CD4-positive, alpha-beta T cell (primary cell): ENCODE measurements at regions not wholly inside any gene's neighbourhood (a gene's known extent, or its start where the extent isn't known, plus 50 kb on each side); places are given as distances from the start of the nearest gene placed in this dataset.

Experiments
- ATAC-seq: fragments of 200-7000 bp; cut with Tn5 transposase; one replicate; pipeline ENCODE4 v1.10.0; 2022; ENCODE audit warnings: mild to moderate bottlenecking; ENCODE audit not compliant: poor library complexity
- CTCF ChIA-PET: fragments of 350-600 bp; sonication (Branson Sonifier 250); formaldehyde crosslinking; loops from one replicate; lab custom pipeline; 2021; ENCODE audit warnings: antibody characterized with exemption, inconsistent platforms; lab: Charles Lee
- POLR2A ChIA-PET: fragments of 350-600 bp; sonication (Branson Sonifier 250); formaldehyde crosslinking; loops from one replicate; lab custom pipeline; 2021; ENCODE audit warnings: antibody characterized with exemption, inconsistent platforms; lab: Charles Lee
- DNase-seq, 14 experiments: peaks; one replicate each; pipeline ENCODE4 v3.0.0-alpha.2; 2013 to 2020; ENCODE audit warnings: mixed read lengths in 2 of 14
- H3K27ac ChIP-seq, 2 donors: one replicate each; pipeline versions ENCODE4 v1.5.1 to v1.7.0; 2013; ENCODE audit warnings: low read length in 2 of 2, low read depth in 1 of 2, mild to moderate bottlenecking in 1 of 2
- H3K27me3 ChIP-seq, 2 experiments: 1 replicate in 1 of 2; 2 replicates in 1 of 2; pipeline versions ENCODE4 v1.6.1 to v1.7.0; 2013; ENCODE audit warnings: low read length in 2 of 2, control low read depth in 1 of 2, mild to moderate bottlenecking in 1 of 2, moderate library complexity in 1 of 2; ENCODE audit not compliant: insufficient read depth in 2 of 2, control insufficient read depth in 1 of 2
- H3K36me3 ChIP-seq: one replicate; pipeline ENCODE4 v1.6.1; 2013; ENCODE audit warnings: low read length, control low read depth; ENCODE audit not compliant: insufficient read depth
- H3K4me1 ChIP-seq: one replicate; pipeline ENCODE4 v1.6.1; 2013; ENCODE audit warnings: low read length, control low read depth; ENCODE audit not compliant: insufficient read depth
- H3K4me3 ChIP-seq: one replicate; pipeline ENCODE4 v1.5.1; 2013; ENCODE audit warnings: mild to moderate bottlenecking, low read length, moderate library complexity
- H3K9me3 ChIP-seq, 2 experiments: 1 replicate in 1 of 2; 2 replicates in 1 of 2; pipeline versions ENCODE4 v1.6.1 to v1.7.0; 2013; ENCODE audit warnings: low read length in 2 of 2, mild to moderate bottlenecking in 2 of 2, control low read depth in 1 of 2, moderate library complexity in 1 of 2; ENCODE audit not compliant: control insufficient read depth in 1 of 2, insufficient read depth in 1 of 2
- H3K27ac Mint-ChIP-seq: one replicate; pipeline ENCODE4 v1.8.0; 2020; ENCODE audit warnings: mixed read lengths
- H3K27me3 Mint-ChIP-seq: one replicate; pipeline ENCODE4 v1.8.0; 2021; ENCODE audit warnings: mixed read lengths
- H3K36me3 Mint-ChIP-seq: one replicate; pipeline ENCODE4 v1.8.0; 2021; ENCODE audit warnings: low read depth, mixed read lengths
- H3K4me1 Mint-ChIP-seq: one replicate; pipeline ENCODE4 v1.8.0; 2021; ENCODE audit warnings: low read depth, mixed read lengths
- H3K4me3 Mint-ChIP-seq: one replicate; pipeline ENCODE4 v1.8.0; 2020; ENCODE audit warnings: mild to moderate bottlenecking, mixed read lengths
- H3K9me3 Mint-ChIP-seq: one replicate; pipeline ENCODE4 v1.8.0; 2020; ENCODE audit warnings: mixed read lengths
- CTCF ChIP-seq: fragments of 200-600 bp; IDR thresholded peaks from one replicate; pipeline ENCODE4 v1.8.0; 2022; ENCODE audit warnings: antibody characterized with exemption, mild to moderate bottlenecking
- intact Hi-C, 2 experiments: fragments of 100-400 bp; cut with DNase I in 1 of 2; cut with micrococcal nuclease in 1 of 2; formaldehyde crosslinking; loops; one replicate each; pipeline versions ENCODE4 v1.15.1 to v1.9.0; 2023 to 2025; cut with DNase I, micrococcal nuclease

DNA sequence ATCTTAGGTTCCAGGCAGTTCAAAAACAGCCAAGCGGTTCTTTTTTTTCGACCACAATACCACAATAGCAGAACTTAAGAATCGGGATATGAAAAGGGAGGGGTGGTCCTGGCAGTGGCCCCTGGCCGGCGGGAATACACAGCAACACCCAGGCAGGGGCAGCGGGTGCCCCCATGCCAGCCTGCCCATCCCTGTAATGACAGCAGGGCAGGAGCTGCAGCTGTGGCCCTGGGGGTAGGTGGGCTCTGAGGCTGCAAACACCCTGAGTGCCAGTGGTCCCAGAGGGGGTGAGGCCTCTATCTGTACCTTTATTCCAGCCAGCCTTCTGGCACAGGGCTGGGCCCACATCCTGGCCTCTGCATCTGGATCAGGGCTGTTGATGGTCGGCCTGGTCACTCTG is 247.4 kb downstream of the SEMA3D start:
- intact Hi-C loops, result no loop called here
- no peak for TF ChIP-seq CTCF
- H3K4me3 Mint-ChIP-seq, result no peak overlapping the region

GRCh38 chr7:84924353-84924752 is 262.5 kb downstream of the SEMA3D start:
- ATAC-seq (no peak), DNase-seq (no peak)
- Histone ChIP-seq H3K4me1 (no peaks in the 10 kb centered on the region), H3K36me3 (no peaks in the 10 kb centered on the region), H3K4me3 (no peak overlapping the region), H3K27me3 (no peaks in the 10 kb centered on the region), H3K9me3 (peaks cover 0 to 6% of the 10 kb centered on the region in 2 experiments), H3K27ac (no peak overlapping the region)
- H3K9me3 Mint-ChIP-seq, result peaks cover 3% of the 10 kb centered on the region
- TF ChIP-seq CTCF, result no peak
- no peak overlapping the region for H3K27ac Mint-ChIP-seq
- no peak overlapping the region for H3K4me3 Mint-ChIP-seq
- ChIA-PET POLR2A (no interaction called here), CTCF (no interaction called here)
- H3K27me3 Mint-ChIP-seq, result no peaks in the 10 kb centered on the region
- intact Hi-C loops, result no loop called here
- no peaks in the 10 kb centered on the region for H3K4me1 Mint-ChIP-seq
- no peaks in the 10 kb centered on the region for H3K36me3 Mint-ChIP-seq

More for the DNA sequence above, 247.4 kb downstream of the SEMA3D start:
- no peak for DNase-seq
- ChIA-PET POLR2A (no interaction called here), CTCF (no interaction called here)
- Histone ChIP-seq H3K4me1 (no peaks in the 10 kb centered on the region), H3K9me3 (peaks cover 0 to 13% of the 10 kb centered on the region in 2 experiments), H3K27ac (no peak overlapping the region), H3K4me3 (no peak overlapping the region), H3K27me3 (no peaks in the 10 kb centered on the region), H3K36me3 (no peaks in the 10 kb centered on the region)
- no peaks in the 10 kb centered on the region for H3K36me3 Mint-ChIP-seq
- no peaks in the 10 kb centered on the region for H3K27me3 Mint-ChIP-seq
- H3K4me1 Mint-ChIP-seq, result no peaks in the 10 kb centered on the region
- ATAC-seq, result no peak
- no peak overlapping the region for H3K27ac Mint-ChIP-seq
- no peaks in the 10 kb centered on the region for H3K9me3 Mint-ChIP-seq

- no peak for DNase-seq
- TF ChIP-seq CTCF, result no peak
- no peak overlapping the region for H3K27ac Mint-ChIP-seq
- Histone ChIP-seq H3K9me3 (peaks cover 0 to 8% of the 10 kb centered on the region in 2 experiments), H3K27ac (no peak overlapping the region), H3K27me3 (no peaks in the 10 kb centered on the region), H3K4me3 (no peak overlapping the region), H3K4me1 (no peaks in the 10 kb centered on the region), H3K36me3 (no peaks in the 10 kb centered on the region)
- H3K4me3 Mint-ChIP-seq, result no peak overlapping the region
- H3K27me3 Mint-ChIP-seq, result no peaks in the 10 kb centered on the region
- H3K4me1 Mint-ChIP-seq, result no peaks in the 10 kb centered on the region
- ATAC-seq, result no peak
- intact Hi-C loops, result no loop called here
- CTCF ChIA-PET, result no interaction called here
- POLR2A ChIA-PET, result no interaction called here
- H3K9me3 Mint-ChIP-seq, result peaks cover 3% of the 10 kb centered on the region
- no peaks in the 10 kb centered on the region for H3K36me3 Mint-ChIP-seq
These were observed 263.5 kb downstream of the SEMA3D start for GRCh38 chr7:84923348-84923747.
